Head of caudate nucleus (tissue), 42 donors: ENCODE measurements at regions not wholly inside any gene's neighbourhood (a gene's known extent, or its start where the extent isn't known, plus 50 kb on each side); places are given as distances from the start of the nearest gene placed in this dataset.
"Not testable (repeated sequence)": the region's sequence is repeated elsewhere in the genome, so short reads cannot be mapped to it uniquely, and the experiment has no call there.

Source experiments
- DNase-seq, 42 donors: peaks; one replicate each; pipeline versions ENCODE4 v3.0.0 to v3.0.0-alpha.2; 2020 to 2021; ENCODE audit warnings: mixed read lengths in 7 of 42
- intact Hi-C: fragments of 100-400 bp; cut with DNase I; formaldehyde crosslinking; loops from one replicate; pipeline ENCODE4 v1.15.0; 2022

- no peak for DNase-seq
- intact Hi-C loops = no loop called here
Observed at GRCh38 chr20:46785958-46786357, 76.5 kb downstream of the SLC2A10 start.

- intact Hi-C loops = no loop called here
- DNase-seq = no peak
Observed at GRCh38 chr20:46786566-46786965, 77.1 kb downstream of the SLC2A10 start.

GRCh38 chr20:46787991-46788762 is 78.7 kb downstream of the SLC2A10 start:
- peak in 35 of 42 donors; percentile 12 to 76 (median 47) for DNase-seq
- intact Hi-C loops = no loop called here

- intact Hi-C loops = not testable (repeated sequence)
Observed at GRCh38 chr20:46788763-46789091, 79.3 kb downstream of the SLC2A10 start.

GRCh38 chr20:46789339-46790028 is 80.0 kb downstream of the SLC2A10 start:
- intact Hi-C loops = no loop called here
- no peak for DNase-seq

More at GRCh38 chr20:46788763-46789091, 79.3 kb downstream of the SLC2A10 start:
- not testable (repeated sequence) for DNase-seq

- no peak for DNase-seq
- intact Hi-C loops = no loop called here
Observed at GRCh38 chr20:46791722-46792416, 82.4 kb downstream of the SLC2A10 start.

- no peak for DNase-seq
- intact Hi-C loops = no loop called here
Observed at GRCh38 chr20:46797206-46797605, 87.8 kb downstream of the SLC2A10 start.

- peak in 38 of 42 donors; percentile 9 to 81 (median 42) for DNase-seq
- intact Hi-C loops = no loop called here
Observed at GRCh38 chr20:46798430-46798829, 89.0 kb downstream of the SLC2A10 start.

GRCh38 chr20:46799781-46800408 is 90.4 kb downstream of the SLC2A10 start:
- intact Hi-C loops = no loop called here
- DNase-seq = no peak

- no peak for DNase-seq
- intact Hi-C loops = no loop called here
Observed at GRCh38 chr20:46800409-46800804, 91.0 kb downstream of the SLC2A10 start.

- no peak for DNase-seq
- intact Hi-C loops = no loop called here
Observed at GRCh38 chr20:46801003-46801702, 91.7 kb downstream of the SLC2A10 start.

GRCh38 chr20:46802722-46803121 is 91.9 kb upstream of the EYA2 start:
- DNase-seq = no peak
- intact Hi-C loops = no loop called here

- intact Hi-C loops = no loop called here
- no peak for DNase-seq
Observed at GRCh38 chr20:46803123-46804020, 91.3 kb upstream of the EYA2 start.

- no peak for DNase-seq
- intact Hi-C loops = no loop called here
Observed at GRCh38 chr20:46804126-46804525, 90.5 kb upstream of the EYA2 start.

GRCh38 chr20:46805836-46806235 is 88.8 kb upstream of the EYA2 start:
- DNase-seq = no peak

GRCh38 chr20:46807998-46808397 is 86.6 kb upstream of the EYA2 start:
- intact Hi-C loops = no loop called here
- no peak for DNase-seq

More at GRCh38 chr20:46805836-46806235, 88.8 kb upstream of the EYA2 start:
- intact Hi-C loops = no loop called here

GRCh38 chr20:46808565-46808964 is 86.1 kb upstream of the EYA2 start:
- DNase-seq = no peak
- intact Hi-C loops = no loop called here

GRCh38 chr20:46809706-46810360 is 84.8 kb upstream of the EYA2 start:
- DNase-seq = no peak
- intact Hi-C loops = no loop called here
